ENCODE measurements at regions not wholly inside any gene's neighbourhood (a gene's known extent, or its start where the extent isn't known, plus 50 kb on each side); places are given as distances from the start of the nearest gene placed in this dataset.
A peak's percentile ranks its signal among the peaks of the same experiment; 100 is the strongest.
"Not testable (repeated sequence)": the region's sequence is repeated elsewhere in the genome, so short reads cannot be mapped to it uniquely, and the experiment has no call there.

- no peak for DNase-seq
These were observed 590.7 kb downstream of the MEI4 start for GRCh38 chr6:78243519-78243918.

- no peak for DNase-seq
These were observed 599.1 kb downstream of the MEI4 start for GRCh38 chr6:78251931-78252330.

DNA sequence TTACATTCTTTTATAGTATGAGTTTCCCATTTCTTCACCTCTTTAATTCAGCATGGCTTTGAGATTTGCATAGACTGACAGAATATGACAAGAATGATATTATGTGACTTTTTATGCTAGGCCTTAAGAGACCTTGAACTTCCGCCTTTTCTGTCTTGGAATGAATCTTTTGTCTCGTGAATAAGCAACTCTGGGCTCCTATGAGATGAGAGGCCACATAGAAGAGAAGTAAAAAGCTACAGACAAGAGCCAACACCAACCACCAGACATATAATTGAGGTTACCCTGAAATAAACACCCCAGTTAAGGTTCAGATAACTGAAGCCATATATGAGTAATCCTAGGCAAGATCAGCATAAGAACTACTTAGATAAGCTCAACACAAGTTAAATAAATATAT, 600.8 kb downstream of the MEI4 start:
- no peak for DNase-seq

GRCh38 chr6:78259935-78260334, 607.1 kb downstream of the MEI4 start:
- DNase-seq: no peak

GRCh38 chr6:78260427-78260826, 606.9 kb upstream of the IRAK1BP1 start:
- not testable (repeated sequence) for DNase-seq

GRCh38 chr6:78268591-78269452, 598.5 kb upstream of the IRAK1BP1 start:
- no peak for DNase-seq

GRCh38 chr6:78300885-78301284, 566.5 kb upstream of the IRAK1BP1 start:
- DNase-seq: no peak

DNA sequence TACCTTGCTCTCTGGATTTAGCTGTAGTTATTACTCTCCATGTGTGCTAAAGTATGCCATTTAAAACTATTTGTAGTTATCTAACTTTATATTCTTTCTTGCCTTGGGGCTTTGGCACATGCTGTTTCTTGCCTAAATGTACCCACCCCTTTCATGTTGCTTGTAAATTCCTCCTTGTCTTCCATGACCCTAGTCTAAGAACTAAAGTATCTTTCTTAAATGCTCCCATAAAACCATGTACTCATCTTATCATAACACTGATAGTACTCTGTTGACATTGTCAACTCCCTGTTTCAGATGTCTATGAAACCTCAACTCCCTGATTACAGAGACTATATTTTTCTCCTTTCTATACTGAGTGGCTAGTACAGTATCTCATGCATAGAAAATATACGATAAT, 564.9 kb upstream of the IRAK1BP1 start:
- no peak for DNase-seq

- DNase-seq: peak; percentile 38 to 53
These were observed 559.3 kb upstream of the IRAK1BP1 start for GRCh38 chr6:78308025-78308424.

DNA sequence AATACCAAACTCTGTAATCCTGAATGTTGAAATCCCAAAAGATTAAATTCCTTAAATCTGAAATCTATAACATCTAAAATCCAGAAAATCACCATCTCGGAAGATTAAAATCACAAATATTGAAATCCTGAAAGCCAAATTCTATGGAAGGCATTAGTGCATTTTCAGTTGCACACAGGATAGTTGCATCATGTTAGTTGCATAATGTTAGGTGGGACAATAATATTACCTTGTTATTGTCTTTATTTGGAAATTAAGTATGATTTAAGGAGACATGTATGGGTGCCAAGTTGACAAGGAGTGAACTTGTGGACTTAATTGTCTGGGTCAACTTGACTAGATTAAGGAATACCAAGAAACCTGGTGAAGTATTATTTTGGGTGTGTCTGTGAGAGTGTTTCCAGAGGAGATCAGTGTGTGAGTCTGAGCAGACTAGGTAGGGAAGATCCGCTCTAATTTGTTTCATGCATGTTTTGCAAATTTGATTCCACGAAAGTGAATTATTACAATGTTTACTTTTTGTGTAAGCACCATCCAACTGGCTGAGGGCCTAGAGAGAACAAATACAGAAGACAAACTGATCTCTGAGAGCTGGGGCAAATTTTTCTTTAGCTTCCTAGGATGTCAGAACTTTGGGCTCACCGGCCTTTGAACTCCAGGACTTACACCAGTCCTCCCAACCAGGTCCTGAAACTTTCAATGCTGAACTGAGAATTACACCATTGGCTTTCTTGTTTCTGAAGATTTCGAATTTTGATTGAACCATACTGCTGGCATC, 545.1 kb upstream of the IRAK1BP1 start:
- no peak for DNase-seq

- no peak for DNase-seq
These were observed 543.1 kb upstream of the IRAK1BP1 start for GRCh38 chr6:78324213-78324612.

GRCh38 chr6:78340755-78341154, 526.6 kb upstream of the IRAK1BP1 start:
- no peak for DNase-seq

DNA sequence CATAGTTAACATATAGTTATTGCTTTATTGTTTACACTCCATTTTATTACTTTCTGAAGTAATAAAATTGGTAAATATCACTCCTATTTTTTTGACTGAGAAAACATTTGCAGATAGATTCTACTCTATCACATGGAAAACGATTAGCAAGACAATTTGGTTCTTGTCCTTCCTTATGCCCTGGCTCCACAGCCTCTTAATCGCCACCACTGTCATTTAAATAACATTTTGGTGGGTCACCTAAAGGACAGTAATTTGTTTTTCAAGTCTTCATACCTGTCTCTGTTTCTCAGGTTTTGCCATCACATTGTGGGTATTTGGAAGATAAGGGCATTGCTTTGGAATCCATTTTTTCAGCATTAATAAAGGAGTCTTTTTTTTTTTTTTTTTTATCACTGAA, 521.5 kb upstream of the IRAK1BP1 start:
- DNase-seq: no peak

DNA sequence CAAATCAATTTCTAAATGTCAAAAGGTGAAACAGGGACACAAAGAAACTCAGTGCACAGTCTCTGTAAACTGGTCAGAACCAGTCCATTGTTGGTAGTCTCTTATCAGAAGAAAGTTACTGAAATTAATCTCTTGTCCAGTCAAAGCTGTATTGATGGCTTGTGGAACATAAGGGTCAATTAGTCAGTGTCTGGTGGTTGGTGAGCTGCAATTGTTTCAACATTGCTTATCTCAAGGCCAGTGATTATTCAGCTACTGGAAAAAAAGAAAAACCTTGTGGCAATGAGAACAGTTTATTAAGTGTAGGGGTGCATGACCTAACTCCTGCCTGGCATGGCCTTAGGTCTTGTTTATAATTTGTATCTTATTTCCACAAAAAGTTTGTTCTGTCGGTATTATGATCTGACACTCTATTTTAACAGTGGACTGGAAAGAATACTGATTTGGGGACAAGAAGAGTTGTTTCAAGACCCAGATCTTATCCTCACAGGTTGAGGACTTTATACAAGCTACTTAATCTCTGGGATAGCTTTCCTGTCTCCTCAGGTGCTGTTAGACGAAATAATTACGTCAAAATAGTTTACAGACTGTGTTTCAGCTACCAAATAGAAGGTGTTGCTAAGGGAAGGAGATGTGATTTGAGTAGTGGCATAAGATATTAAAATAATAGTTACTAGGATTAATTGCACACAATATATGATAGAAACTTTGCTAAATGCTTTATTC, 520.0 kb upstream of the IRAK1BP1 start:
- DNase-seq: no peak

GRCh38 chr6:78353040-78353439, 514.3 kb upstream of the IRAK1BP1 start:
- no peak for DNase-seq

GRCh38 chr6:78363688-78364087, 503.7 kb upstream of the IRAK1BP1 start:
- no peak for DNase-seq

GRCh38 chr6:78365473-78365872, 501.9 kb upstream of the IRAK1BP1 start:
- no peak for DNase-seq

- no peak for DNase-seq
These were observed 490.3 kb upstream of the IRAK1BP1 start for GRCh38 chr6:78377056-78377455.

- no peak for DNase-seq
These were observed 487.4 kb upstream of the IRAK1BP1 start for GRCh38 chr6:78379982-78380381.

GRCh38 chr6:78380541-78380940, 486.8 kb upstream of the IRAK1BP1 start:
- no peak for DNase-seq

- no peak for DNase-seq
These were observed 483.4 kb upstream of the IRAK1BP1 start for GRCh38 chr6:78383968-78384367.

- not testable (repeated sequence) for DNase-seq
These were observed 480.5 kb upstream of the IRAK1BP1 start for GRCh38 chr6:78386854-78387253.

GRCh38 chr6:78390066-78390465, 477.3 kb upstream of the IRAK1BP1 start:
- no peak for DNase-seq

DNA sequence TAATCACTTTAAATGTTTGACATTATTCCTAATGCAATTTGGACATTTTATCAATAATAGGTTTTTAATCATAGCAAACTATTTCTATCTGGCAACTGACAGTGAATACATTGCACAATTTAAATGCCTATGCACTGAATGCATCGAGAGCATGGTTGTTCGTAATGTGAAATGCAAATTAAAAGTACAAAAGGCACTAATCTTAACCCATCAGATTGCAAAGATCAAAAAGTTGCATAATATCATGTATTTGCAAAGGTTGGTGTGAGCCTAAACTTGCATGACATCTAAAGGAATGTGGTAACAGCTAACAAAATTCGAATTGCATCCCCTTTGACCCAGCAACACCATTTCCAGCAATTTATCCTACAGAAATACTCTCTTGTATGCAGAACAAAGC, 469.9 kb upstream of the IRAK1BP1 start:
- no peak for DNase-seq

Data from Kasumi-1 (cell line).